Endothelial cell of umbilical vein (primary cell): ENCODE measurements at regions not wholly inside any gene's neighbourhood (a gene's known extent, or its start where the extent isn't known, plus 50 kb on each side); places are given as distances from the start of the nearest gene placed in this dataset.

Source experiments
- BruUV-seq: library from RNA; stranded (reverse); fragments of 400-500 nt; replicated peaks from 2 replicates; lab custom pipeline; 2021; lab: Mats Ljungman, UMichigan
- CTCF ChIA-PET: fragments of 300-600, 350-600 bp; sonication (Branson Sonifier 250); formaldehyde crosslinking; loops from one replicate; lab custom pipeline; 2021; ENCODE audit warnings: antibody characterized with exemption, inconsistent platforms; lab: Charles Lee
- POLR2A ChIA-PET: fragments of 300-600, 350-600 bp; sonication (Branson Sonifier 250); formaldehyde crosslinking; loops from one replicate; lab custom pipeline; 2021; ENCODE audit warnings: antibody characterized with exemption, inconsistent platforms; lab: Charles Lee
- DNase-seq: peaks from one replicate; pipeline ENCODE4 v3.0.0-alpha.2; 2011; ENCODE audit warnings: low read depth, low spot score
- FAIRE-seq: peaks from 2 replicates; lab custom pipeline; 2011; peaks lifted over from hg19 to GRCh38; lab: Jason Lieb, UNC
- H2AFZ ChIP-seq: 2 replicates; pipeline ENCODE4 v1.6.0; 2012; ENCODE audit warnings: low read depth, low read length, control low read depth, inconsistent platforms
- H3K27ac ChIP-seq: 2 replicates; pipeline ENCODE4 v1.5.1; 2011; ENCODE audit warnings: low read depth, mild to moderate bottlenecking, control low read depth, low read length, moderate library complexity; ENCODE audit not compliant: insufficient read depth
- H3K27me3 ChIP-seq, 2 experiments: 2 replicates each; pipeline versions ENCODE4 v1.6.0 to v1.6.1; 2011; ENCODE audit warnings: low read length in 2 of 2, mixed read lengths in 1 of 2; ENCODE audit not compliant: control insufficient read depth in 2 of 2, insufficient read depth in 2 of 2
- H3K36me3 ChIP-seq, 2 experiments: 2 replicates in 1 of 2; 3 replicates in 1 of 2; pipeline ENCODE4 v1.5.1; 2011; ENCODE audit warnings: low read length in 2 of 2, mild to moderate bottlenecking in 1 of 2, moderate library complexity in 1 of 2; ENCODE audit not compliant: control insufficient read depth in 2 of 2, insufficient read depth in 2 of 2; ENCODE audit errors: extremely low read depth in 1 of 2
- H3K4me1 ChIP-seq: 3 replicates; pipeline ENCODE4 v1.5.1; 2011; ENCODE audit warnings: mild to moderate bottlenecking, low read length; ENCODE audit not compliant: control insufficient read depth, insufficient read depth; ENCODE audit errors: extremely low read depth
- H3K4me2 ChIP-seq: 2 replicates; pipeline ENCODE4 v1.6.1; 2011; ENCODE audit warnings: low read length, control low read depth, mixed read lengths; ENCODE audit not compliant: insufficient read depth
- H3K4me3 ChIP-seq, 3 experiments: fragments of 200-600 bp in 1 of 3; sonication (generic), shearing (Covaris generic) in 1 of 3; replicated peaks in 1 of 3; 2 replicates each; pipeline ENCODE4 v1.5.1; 2011 to 2016; ENCODE audit warnings: control low read depth in 3 of 3, low read length in 3 of 3, mild to moderate bottlenecking in 2 of 3, inconsistent platforms in 1 of 3, low read depth in 1 of 3, moderate library complexity in 1 of 3; ENCODE audit not compliant: insufficient read depth in 1 of 3
- H3K79me2 ChIP-seq: 2 replicates; pipeline ENCODE4 v1.6.0; 2012; ENCODE audit warnings: low read length, inconsistent platforms; ENCODE audit not compliant: control insufficient read depth, insufficient read depth
- H3K9ac ChIP-seq: replicated peaks from 2 replicates; pipeline ENCODE3; 2011; ENCODE audit warnings: low read length, control low read depth; ENCODE audit not compliant: insufficient read depth; ENCODE audit errors: extremely low read depth
- H3K9me1 ChIP-seq: replicated peaks from 3 replicates; pipeline ENCODE4 v1.6.0; 2011; ENCODE audit warnings: mild to moderate bottlenecking, low read length; ENCODE audit not compliant: control insufficient read depth, insufficient read depth; ENCODE audit errors: extremely low read depth
- H3K9me3 ChIP-seq: replicated peaks from 2 replicates; pipeline ENCODE4 v1.5.1; 2012; ENCODE audit warnings: low read length, inconsistent platforms; ENCODE audit not compliant: control insufficient read depth, insufficient read depth
- H4K20me1 ChIP-seq: replicated peaks from 2 replicates; pipeline ENCODE3; 2011; ENCODE audit warnings: mild to moderate bottlenecking, low read length; ENCODE audit not compliant: control insufficient read depth, insufficient read depth; ENCODE audit errors: extremely low read depth
- EZH2 ChIP-seq: IDR thresholded peaks from 2 replicates; pipeline ENCODE4 v1.6.1; 2012; ENCODE audit warnings: borderline replicate concordance, low read depth, mild to moderate bottlenecking, moderate library complexity, low read length, inconsistent platforms; ENCODE audit not compliant: severe bottlenecking
- FOS ChIP-seq: IDR thresholded peaks from 2 replicates; pipeline ENCODE4 v1.6.1; 2011; ENCODE audit warnings: mild to moderate bottlenecking, low read length, moderate library complexity, borderline replicate concordance; ENCODE audit not compliant: insufficient read depth
- GATA2 ChIP-seq: IDR thresholded peaks from 2 replicates; pipeline ENCODE4 v1.7.0; 2011; ENCODE audit warnings: low read depth, mild to moderate bottlenecking, moderate library complexity, mixed read lengths, low read length; ENCODE audit not compliant: insufficient read length, insufficient read depth
- JUN ChIP-seq: IDR thresholded peaks from 2 replicates; pipeline ENCODE4 v1.6.1; 2011; ENCODE audit warnings: borderline replicate concordance, low read depth; ENCODE audit not compliant: insufficient read length, insufficient read depth
- MYC ChIP-seq: IDR thresholded peaks from one replicate; pipeline ENCODE4 v1.6.1; 2011; ENCODE audit warnings: mild to moderate bottlenecking, low read depth, low read length
- POLR2A ChIP-seq: IDR thresholded peaks from 2 replicates; pipeline ENCODE4 v1.6.1; 2012; ENCODE audit warnings: low read depth, mild to moderate bottlenecking, control low read depth, low read length
- POLR2AphosphoS5 ChIP-seq: IDR thresholded peaks from 2 replicates; pipeline ENCODE4 v1.6.1; 2012; ENCODE audit warnings: low read depth, mild to moderate bottlenecking, control low read depth, low read length, moderate library complexity; ENCODE audit not compliant: insufficient read depth
- dilution Hi-C: fragments of 300-500 bp; cut with MboI; formaldehyde crosslinking; loops from one replicate; pipeline ENCODE4 v1.15.0; 2019; ENCODE audit warnings: low sequenced_read_pairs; ENCODE audit not compliant: extremely low pct_ligation_motif_present
- intact Hi-C: fragments of 100-400 bp; cut with micrococcal nuclease; formaldehyde crosslinking; loops from one replicate; pipeline ENCODE4 v1.10.0; 2022
- TF ChIP-seq, protein P1 (sequence below), 2 donors: IDR thresholded peaks; 1 replicate in 1 of 2; 2 replicates in 1 of 2; pipeline ENCODE4 v1.5.1; 2011; ENCODE audit warnings: low read length in 2 of 2, mild to moderate bottlenecking in 2 of 2, moderate library complexity in 2 of 2, control low read depth in 1 of 2, inconsistent platforms in 1 of 2, low read depth in 1 of 2; ENCODE audit not compliant: insufficient read depth in 1 of 2; ENCODE audit errors: extremely low read depth in 1 of 2
- TF ChIP-seq, protein P2 (sequence below): IDR thresholded peaks from 2 replicates; pipeline ENCODE4 v1.6.1; 2011; ENCODE audit not compliant: insufficient read depth, insufficient read length

DNA sequence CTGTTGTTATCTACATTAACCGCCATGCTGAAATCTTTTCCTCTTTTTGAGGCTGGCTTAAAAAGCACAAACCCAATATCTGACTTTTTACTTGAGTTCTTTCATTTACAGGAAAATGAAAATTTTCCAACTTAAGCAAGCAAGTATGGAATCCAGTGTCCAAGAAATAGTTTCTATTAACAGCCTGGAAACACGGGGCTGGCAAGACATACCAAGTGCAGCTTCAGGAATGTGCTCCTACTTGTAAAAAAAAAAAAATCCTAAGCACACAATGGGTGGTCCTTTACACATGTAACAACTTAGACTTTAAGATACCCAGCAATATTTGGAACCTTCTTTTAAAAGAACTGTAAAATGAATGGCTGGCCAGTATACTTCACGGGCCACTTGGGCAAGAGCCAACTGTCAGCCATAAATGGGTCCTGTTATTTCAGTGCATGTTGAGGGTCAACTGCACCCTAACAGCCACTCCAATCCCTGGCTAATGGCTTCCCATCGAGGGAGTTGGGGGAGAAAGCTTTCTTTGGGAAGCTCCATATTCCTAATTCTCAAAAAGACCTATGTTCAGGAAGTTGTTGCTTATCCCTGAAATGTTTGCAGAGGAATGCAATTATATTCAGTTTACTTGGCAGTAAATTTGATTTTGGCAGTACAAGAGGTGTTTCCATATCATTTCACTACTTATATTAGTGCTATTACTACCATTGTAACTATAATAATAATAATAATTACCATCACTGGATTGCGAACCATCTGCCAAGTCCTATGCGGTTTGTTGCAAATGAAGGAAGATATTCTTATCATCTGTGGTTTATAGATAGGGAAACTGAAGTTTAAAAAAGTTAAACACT lies 236.4 kb upstream of the TMEM72 start:
- no peaks in the 10 kb centered on the region for H3K9me3 ChIP-seq
- no peaks in the 10 kb centered on the region for H3K79me2 ChIP-seq
- no peaks in the 10 kb centered on the region for H3K9me1 ChIP-seq
- BruUV-seq: no TSS peak
- no peak overlapping the region for H3K4me3 ChIP-seq
- no peak overlapping the region for H2AFZ ChIP-seq
- H3K9ac ChIP-seq: no peak overlapping the region
- H3K36me3 ChIP-seq: no peaks in the 10 kb centered on the region
- POLR2A ChIA-PET: no interaction called here
- no peaks in the 10 kb centered on the region for H3K4me1 ChIP-seq
- H4K20me1 ChIP-seq: no peaks in the 10 kb centered on the region
- CTCF ChIA-PET: no interaction called here
- no peak overlapping the region for H3K4me2 ChIP-seq
- no peak overlapping the region for H3K27ac ChIP-seq
- intact Hi-C loops (loop anchor here (10.0 kb wide), 1 partner anchor 180 kb away; no protein-coding TSS in a partner anchor), dilution Hi-C loops (no loop called here)
- DNase-seq: no peak
- H3K27me3 ChIP-seq: no peaks in the 10 kb centered on the region
- TF ChIP-seq JUN (no peak), EZH2 (no peak)
- TF ChIP-seq, protein P1, sequence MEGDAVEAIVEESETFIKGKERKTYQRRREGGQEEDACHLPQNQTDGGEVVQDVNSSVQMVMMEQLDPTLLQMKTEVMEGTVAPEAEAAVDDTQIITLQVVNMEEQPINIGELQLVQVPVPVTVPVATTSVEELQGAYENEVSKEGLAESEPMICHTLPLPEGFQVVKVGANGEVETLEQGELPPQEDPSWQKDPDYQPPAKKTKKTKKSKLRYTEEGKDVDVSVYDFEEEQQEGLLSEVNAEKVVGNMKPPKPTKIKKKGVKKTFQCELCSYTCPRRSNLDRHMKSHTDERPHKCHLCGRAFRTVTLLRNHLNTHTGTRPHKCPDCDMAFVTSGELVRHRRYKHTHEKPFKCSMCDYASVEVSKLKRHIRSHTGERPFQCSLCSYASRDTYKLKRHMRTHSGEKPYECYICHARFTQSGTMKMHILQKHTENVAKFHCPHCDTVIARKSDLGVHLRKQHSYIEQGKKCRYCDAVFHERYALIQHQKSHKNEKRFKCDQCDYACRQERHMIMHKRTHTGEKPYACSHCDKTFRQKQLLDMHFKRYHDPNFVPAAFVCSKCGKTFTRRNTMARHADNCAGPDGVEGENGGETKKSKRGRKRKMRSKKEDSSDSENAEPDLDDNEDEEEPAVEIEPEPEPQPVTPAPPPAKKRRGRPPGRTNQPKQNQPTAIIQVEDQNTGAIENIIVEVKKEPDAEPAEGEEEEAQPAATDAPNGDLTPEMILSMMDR (IDR thresholded peaks at IDR 0.05; ENCODE audit: extremely low read depth in 1 of 2, insufficient read depth in 1 of 2, low read depth in 1 of 2, low read length in 2 of 2): no peak
- no peak for FAIRE-seq

GRCh38 chr10:44675387-44675874 lies 235.7 kb upstream of the TMEM72 start:
- H3K4me3 ChIP-seq: no peak overlapping the region
- H3K9ac ChIP-seq: no peak overlapping the region
- no peaks in the 10 kb centered on the region for H3K36me3 ChIP-seq
- TF ChIP-seq EZH2 (no peak), GATA2 (no peak), MYC (no peak), FOS (no peak), POLR2A (no peak), POLR2AphosphoS5 (no peak)
- TF ChIP-seq, protein P1 (IDR thresholded peaks at IDR 0.05; ENCODE audit: extremely low read depth in 1 of 2, insufficient read depth in 1 of 2, low read depth in 1 of 2, low read length in 2 of 2): no peak
- TF ChIP-seq, protein P2, sequence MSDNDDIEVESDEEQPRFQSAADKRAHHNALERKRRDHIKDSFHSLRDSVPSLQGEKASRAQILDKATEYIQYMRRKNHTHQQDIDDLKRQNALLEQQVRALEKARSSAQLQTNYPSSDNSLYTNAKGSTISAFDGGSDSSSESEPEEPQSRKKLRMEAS: no peak
- no peaks in the 10 kb centered on the region for H3K9me1 ChIP-seq
- ChIA-PET POLR2A (no interaction called here), CTCF (no interaction called here)
- no peaks in the 10 kb centered on the region for H4K20me1 ChIP-seq
- H3K27ac ChIP-seq: no peak overlapping the region
- no peaks in the 10 kb centered on the region for H3K79me2 ChIP-seq
- dilution Hi-C loops: no loop called here
- no peak overlapping the region for H3K4me2 ChIP-seq
- no peak overlapping the region for H2AFZ ChIP-seq
- H3K4me1 ChIP-seq: no peaks in the 10 kb centered on the region
- intact Hi-C loops: loop anchor here (10.0 kb wide), 1 partner anchor 179 kb away; no protein-coding TSS in a partner anchor
- H3K27me3 ChIP-seq: no peaks in the 10 kb centered on the region
- no peak for DNase-seq
- BruUV-seq: no TSS peak
- no peaks in the 10 kb centered on the region for H3K9me3 ChIP-seq
- FAIRE-seq: no peak
